ENCODE measurements at regions not wholly inside any gene's neighbourhood (a gene's known extent, or its start where the extent isn't known, plus 50 kb on each side); places are given as distances from the start of the nearest gene placed in this dataset.
"Not testable (repeated sequence)": the region's sequence is repeated elsewhere in the genome, so short reads cannot be mapped to it uniquely, and the experiment has no call there.

DNA sequence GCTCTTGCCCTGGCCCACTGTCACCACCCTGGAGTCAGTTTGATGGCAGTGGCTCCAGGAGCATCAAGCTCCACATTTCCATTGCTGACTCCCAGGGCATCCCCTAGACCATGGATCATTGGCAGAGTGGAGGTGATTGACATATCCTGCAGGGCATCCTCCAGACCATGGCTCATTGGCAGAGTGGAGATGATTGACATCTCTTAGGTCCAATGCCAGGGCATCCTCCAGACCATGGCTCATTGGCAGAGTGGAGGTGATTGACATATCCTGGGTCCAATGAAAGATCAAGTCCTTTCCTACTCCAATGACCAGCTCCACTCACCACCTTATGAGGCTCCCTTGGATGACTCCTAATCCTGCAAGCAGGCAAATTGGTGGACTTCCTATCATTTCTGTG lies 174.3 kb upstream of the NLRP1 start:
- FAIRE-seq (no peak), DNase-seq (ENCODE audit: insufficient read length, low spot score) (no peak)

DNA sequence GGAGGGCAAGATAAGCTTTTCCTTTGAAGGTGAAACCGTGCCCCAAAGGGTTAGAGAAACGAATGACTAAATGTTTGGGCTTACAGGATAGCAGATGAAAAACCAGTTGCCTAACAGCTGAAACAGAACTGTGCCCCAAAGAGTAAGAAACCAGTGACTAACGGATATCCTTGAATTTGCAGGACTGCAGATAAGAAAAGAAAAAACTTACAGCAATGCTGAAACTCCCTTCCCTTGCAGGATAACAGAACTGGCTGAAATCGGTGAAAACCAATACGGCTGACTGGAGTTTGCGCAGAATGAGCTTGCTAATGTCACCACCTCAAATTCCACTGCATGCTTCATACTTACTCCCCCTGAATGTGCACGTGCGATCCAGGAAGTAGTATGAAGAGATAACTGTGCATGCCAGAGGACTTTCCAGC lies 175.2 kb upstream of the NLRP1 start:
- TF ChIP-seq PAX5 (IDR thresholded peaks at IDR 0.05; ENCODE audit: insufficient read depth, low read length, severe bottlenecking) (no peak), POLR2AphosphoS5 (IDR thresholded peaks at IDR 0.05; ENCODE audit: low read depth, low read length) (no peak), POLR2A (IDR thresholded peaks at IDR 0.05; ENCODE audit: low read depth, low read length) (no peak), TAF1 (IDR thresholded peaks at IDR 0.05; ENCODE audit: low read depth, low read length) (no peak), POU2F2 (IDR thresholded peaks at IDR 0.05; ENCODE audit: low read depth, low read length) (no peak), SPI1 (IDR thresholded peaks at IDR 0.05; ENCODE audit: low read depth, low read length) (no peak)
- DNase-seq (ENCODE audit: insufficient read length, low spot score) (no peak), FAIRE-seq (no peak)

More for the DNA sequence above, 174.3 kb upstream of the NLRP1 start:
- TF ChIP-seq POLR2A (IDR thresholded peaks at IDR 0.05; ENCODE audit: low read depth, low read length) (no peak), PAX5 (IDR thresholded peaks at IDR 0.05; ENCODE audit: insufficient read depth, low read length, severe bottlenecking) (no peak)

DNA sequence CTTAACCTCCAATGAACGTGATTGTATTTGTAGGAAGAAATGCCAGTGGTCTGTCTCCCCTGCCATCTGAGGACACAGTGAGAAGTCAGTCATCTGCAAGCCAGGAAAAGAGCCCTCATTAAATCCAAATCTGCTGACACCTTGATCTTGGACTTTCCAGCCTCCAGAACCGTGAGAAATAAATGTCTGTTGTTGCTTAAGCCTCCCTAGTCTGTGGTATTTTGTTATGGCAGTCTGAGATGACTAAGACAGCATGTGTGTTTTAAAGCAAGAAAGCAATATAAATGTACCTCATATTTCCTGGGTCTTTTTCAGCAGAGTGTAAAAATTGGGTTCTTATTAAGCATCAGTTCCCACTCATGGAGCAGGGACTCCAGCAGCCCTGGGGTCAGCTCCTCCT lies 177.9 kb upstream of the NLRP1 start:
- DNase-seq (ENCODE audit: insufficient read length, low spot score) (no peak), FAIRE-seq (no peak)
- no peak for TF ChIP-seq POLR2AphosphoS5 (IDR thresholded peaks at IDR 0.05; ENCODE audit: low read depth, low read length)
- no peak for TF ChIP-seq TAF1 (IDR thresholded peaks at IDR 0.05; ENCODE audit: low read depth, low read length)
- no peak for TF ChIP-seq POLR2A (IDR thresholded peaks at IDR 0.05; ENCODE audit: low read depth, low read length)
- no peak for TF ChIP-seq PAX5 (IDR thresholded peaks at IDR 0.05; ENCODE audit: insufficient read depth, low read length, severe bottlenecking)
- no peak for TF ChIP-seq SPI1 (IDR thresholded peaks at IDR 0.05; ENCODE audit: low read depth, low read length)
- no peak for TF ChIP-seq POU2F2 (IDR thresholded peaks at IDR 0.05; ENCODE audit: low read depth, low read length)

DNA sequence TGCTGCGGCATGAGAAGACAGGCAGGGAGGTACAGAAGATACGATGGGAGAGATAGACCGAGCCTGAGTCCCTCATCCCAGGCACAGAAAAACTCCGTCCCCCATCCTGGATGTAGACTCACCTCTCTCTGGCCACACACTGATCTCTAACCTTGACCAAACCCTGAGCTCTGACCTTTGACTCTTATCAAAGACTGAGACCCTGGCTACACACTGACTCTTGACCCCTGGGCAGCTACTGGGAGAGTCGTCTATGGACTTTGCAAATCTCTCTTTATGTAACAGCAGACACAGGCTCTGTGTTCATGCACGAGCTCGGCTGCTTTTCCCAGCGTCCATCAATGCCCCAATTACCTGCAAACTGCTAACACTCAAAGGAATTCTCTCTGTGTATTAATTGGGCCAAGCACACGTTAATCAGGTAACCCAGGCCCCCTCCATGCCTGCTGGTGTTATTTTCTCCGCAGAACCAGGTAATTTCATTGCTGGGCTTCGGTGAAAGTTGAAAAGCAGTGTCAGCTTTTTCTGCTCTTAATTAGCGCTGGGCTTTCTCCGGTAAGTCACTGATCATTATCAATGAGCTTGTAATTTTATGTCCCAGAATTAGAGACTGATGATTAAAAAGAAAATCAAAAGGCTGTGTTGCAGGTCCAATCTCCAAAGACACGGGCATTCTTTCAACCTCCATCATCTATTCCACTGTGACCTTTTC lies 179.4 kb upstream of the NLRP1 start:
- no peak for FAIRE-seq

DNA sequence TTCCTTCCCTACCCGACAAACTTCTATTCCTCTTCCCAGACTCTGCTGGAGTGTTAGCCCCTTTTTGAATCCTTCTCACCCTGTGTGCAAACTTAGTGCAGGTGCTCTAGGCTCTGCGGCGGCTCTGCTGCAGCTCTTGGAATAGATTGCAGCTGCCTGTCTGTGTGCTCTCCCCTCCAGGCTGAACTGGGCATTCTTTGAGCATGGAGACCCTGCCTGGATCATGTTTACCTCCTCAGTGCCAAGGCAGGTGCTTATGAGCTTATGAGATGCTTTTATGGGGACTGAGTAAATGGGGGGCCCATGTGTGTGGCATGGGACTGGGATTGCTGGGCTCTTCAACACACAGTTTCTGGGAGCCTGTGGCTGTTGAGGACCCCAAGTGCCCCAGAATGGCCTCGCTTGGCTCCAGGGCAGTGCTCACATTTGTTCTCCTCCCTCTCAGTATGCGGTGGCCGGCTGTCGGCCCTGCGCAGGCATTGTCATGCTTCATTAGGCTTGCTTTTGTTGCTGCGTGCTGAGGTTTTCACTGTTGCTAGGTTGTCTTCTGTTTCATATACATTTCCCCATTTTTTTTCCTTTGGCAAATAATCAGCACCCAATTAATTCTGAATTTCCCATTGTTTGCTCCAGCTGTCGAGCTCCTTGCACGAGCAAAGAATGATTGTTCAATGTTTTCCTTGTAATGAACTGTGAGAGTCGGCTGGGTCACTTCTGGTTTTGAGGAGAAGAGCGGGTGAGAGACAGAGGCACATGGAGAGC lies 185.5 kb upstream of the NLRP1 start:
- FAIRE-seq (no peak), DNase-seq (ENCODE audit: insufficient read length, low spot score) (no peak)
- TF ChIP-seq PAX5 (IDR thresholded peaks at IDR 0.05; ENCODE audit: insufficient read depth, low read length, severe bottlenecking) (no peak), POLR2A (IDR thresholded peaks at IDR 0.05; ENCODE audit: low read depth, low read length) (no peak), POU2F2 (IDR thresholded peaks at IDR 0.05; ENCODE audit: low read depth, low read length) (no peak), TAF1 (IDR thresholded peaks at IDR 0.05; ENCODE audit: low read depth, low read length) (no peak), POLR2AphosphoS5 (IDR thresholded peaks at IDR 0.05; ENCODE audit: low read depth, low read length) (no peak), SPI1 (IDR thresholded peaks at IDR 0.05; ENCODE audit: low read depth, low read length) (no peak)

More for the DNA sequence above, 179.4 kb upstream of the NLRP1 start:
- no peak for DNase-seq (ENCODE audit: insufficient read length, low spot score)
- TF ChIP-seq SPI1 (IDR thresholded peaks at IDR 0.05; ENCODE audit: low read depth, low read length) = no peak
- no peak for TF ChIP-seq PAX5 (IDR thresholded peaks at IDR 0.05; ENCODE audit: insufficient read depth, low read length, severe bottlenecking)
- TF ChIP-seq POU2F2 (IDR thresholded peaks at IDR 0.05; ENCODE audit: low read depth, low read length) = no peak
- no peak for TF ChIP-seq POLR2AphosphoS5 (IDR thresholded peaks at IDR 0.05; ENCODE audit: low read depth, low read length)
- TF ChIP-seq POLR2A (IDR thresholded peaks at IDR 0.05; ENCODE audit: low read depth, low read length) = no peak
- TF ChIP-seq TAF1 (IDR thresholded peaks at IDR 0.05; ENCODE audit: low read depth, low read length) = no peak

DNA sequence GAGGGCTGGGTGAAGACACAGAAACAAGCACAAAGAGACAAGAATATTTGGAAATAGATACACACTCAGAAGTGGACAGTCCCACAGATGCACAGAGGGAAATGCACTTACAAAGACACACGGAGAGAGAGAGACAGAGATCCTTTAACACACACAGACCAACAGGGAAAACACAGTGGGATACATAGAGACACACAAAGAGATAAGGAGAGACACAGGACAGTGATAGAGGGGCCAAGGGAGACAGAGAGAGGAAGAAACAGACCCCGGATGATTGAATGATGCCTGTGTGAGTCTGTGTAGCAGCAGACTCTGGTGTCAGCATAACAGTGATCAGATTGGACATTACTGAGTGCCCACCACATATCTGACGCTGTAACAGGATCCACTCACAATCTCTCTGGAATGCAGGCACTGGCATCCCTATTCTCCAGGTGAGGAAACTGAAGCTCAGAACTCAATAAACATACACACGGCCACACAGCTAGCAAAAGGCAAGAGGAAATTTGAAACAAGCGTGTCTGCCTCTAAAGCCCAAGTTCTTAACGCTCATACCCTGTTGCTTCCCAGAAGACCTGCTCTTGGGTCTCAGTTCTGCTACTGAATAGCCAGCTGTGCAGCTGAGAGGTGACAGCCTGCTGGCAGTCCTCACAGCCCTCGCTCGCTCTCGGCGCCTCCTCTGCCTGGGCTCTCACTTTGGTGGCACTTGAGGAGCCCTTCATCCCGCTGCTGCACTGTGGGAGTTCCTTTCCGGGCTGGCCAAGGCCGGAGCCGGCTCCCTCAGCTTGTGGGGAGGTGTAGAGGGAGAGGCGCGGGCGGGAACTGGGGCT lies 186.3 kb upstream of the NLRP1 start:
- no peak for DNase-seq (ENCODE audit: insufficient read length, low spot score)
- TF ChIP-seq POU2F2 (IDR thresholded peaks at IDR 0.05; ENCODE audit: low read depth, low read length) (no peak), POLR2AphosphoS5 (IDR thresholded peaks at IDR 0.05; ENCODE audit: low read depth, low read length) (no peak), TAF1 (IDR thresholded peaks at IDR 0.05; ENCODE audit: low read depth, low read length) (no peak), SPI1 (IDR thresholded peaks at IDR 0.05; ENCODE audit: low read depth, low read length) (no peak), PAX5 (IDR thresholded peaks at IDR 0.05; ENCODE audit: insufficient read depth, low read length, severe bottlenecking) (no peak), POLR2A (IDR thresholded peaks at IDR 0.05; ENCODE audit: low read depth, low read length) (no peak)
- FAIRE-seq = no peak

DNA sequence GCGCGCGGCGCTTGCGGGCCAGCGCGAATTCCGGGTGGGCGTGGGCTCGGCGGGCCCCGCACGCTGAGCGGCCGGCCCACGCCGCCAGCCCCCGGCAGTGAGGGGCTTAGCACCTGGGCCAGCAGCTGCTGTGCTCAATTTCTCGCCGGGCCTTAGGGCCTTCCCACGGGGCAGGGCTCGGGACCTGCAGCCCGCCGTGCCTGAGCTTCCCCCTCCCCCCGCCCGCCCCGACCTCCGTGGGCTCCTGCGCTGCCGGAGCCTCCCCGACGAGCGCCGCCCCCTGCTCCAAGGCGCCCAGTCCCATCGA lies 186.9 kb upstream of the NLRP1 start:
- FAIRE-seq; DNase-seq (ENCODE audit: insufficient read length, low spot score): not testable (repeated sequence)

DNA sequence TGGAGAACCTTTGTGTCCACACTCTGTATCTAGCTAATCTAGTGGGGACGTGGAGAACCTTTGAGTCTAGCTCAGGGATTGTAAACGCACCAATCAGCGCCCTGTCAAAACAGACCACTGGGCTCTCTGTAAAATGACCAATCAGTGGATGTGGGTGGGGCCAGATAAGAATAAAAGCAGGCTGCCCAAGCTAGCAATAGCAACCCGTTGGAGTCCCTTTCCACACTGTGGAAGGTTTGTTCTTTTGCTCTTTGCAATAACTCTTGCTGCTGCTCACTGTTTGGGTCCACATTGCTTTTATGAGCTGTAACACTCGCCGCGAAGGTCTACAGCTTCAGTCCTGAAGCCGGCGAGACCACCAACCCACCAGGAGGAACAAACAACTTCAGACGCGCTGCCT lies 187.7 kb upstream of the NLRP1 start:
- not testable (repeated sequence) for DNase-seq (ENCODE audit: insufficient read length, low spot score)

DNA sequence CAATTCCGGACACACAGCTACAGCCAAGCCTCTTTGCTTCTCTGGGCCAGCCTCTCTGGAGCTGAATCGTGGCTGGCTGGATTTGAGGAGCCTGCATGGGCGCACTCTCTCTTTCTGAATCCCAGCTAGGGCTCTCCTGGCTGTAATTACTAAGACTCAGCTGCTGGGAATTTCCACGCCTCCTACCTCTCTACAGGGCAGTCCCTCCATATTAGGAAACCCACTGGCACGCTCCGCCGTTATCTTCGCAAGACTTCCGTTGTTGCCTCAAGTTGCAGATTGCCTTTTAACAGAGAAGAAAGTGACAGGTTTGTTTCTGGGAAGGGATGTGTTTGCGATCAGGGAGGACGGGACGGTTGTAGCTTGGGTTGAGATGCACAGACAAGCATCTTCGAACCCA lies 188.4 kb upstream of the NLRP1 start:
- TF ChIP-seq SPI1 (IDR thresholded peaks at IDR 0.05; ENCODE audit: low read depth, low read length) (no peak), PAX5 (IDR thresholded peaks at IDR 0.05; ENCODE audit: insufficient read depth, low read length, severe bottlenecking) (no peak), POLR2AphosphoS5 (IDR thresholded peaks at IDR 0.05; ENCODE audit: low read depth, low read length) (no peak), POU2F2 (IDR thresholded peaks at IDR 0.05; ENCODE audit: low read depth, low read length) (no peak), POLR2A (IDR thresholded peaks at IDR 0.05; ENCODE audit: low read depth, low read length) (no peak), TAF1 (IDR thresholded peaks at IDR 0.05; ENCODE audit: low read depth, low read length) (no peak)
- no peak for DNase-seq (ENCODE audit: insufficient read length, low spot score)
- no peak for FAIRE-seq

More for the DNA sequence above, 187.7 kb upstream of the NLRP1 start:
- FAIRE-seq = not testable (repeated sequence)
